Skin of body (tissue), 1 donor: ENCODE measurements at regions not wholly inside any gene's neighbourhood (a gene's known extent, or its start where the extent isn't known, plus 50 kb on each side); places are given as distances from the start of the nearest gene placed in this dataset.

Experiments used
- DNase-seq: peaks from one replicate; lab custom pipeline; 2025; lab: John Stamatoyannopoulos, UW

GRCh38 chr12:30828686-30829085 is 73.9 kb upstream of the CAPRIN2 start:
- DNase-seq: no peak

GRCh38 chr12:30827101-30828066 is 72.6 kb upstream of the CAPRIN2 start:
- no peak for DNase-seq

- DNase-seq: no peak
Measured at GRCh38 chr12:30826276-30826675, 71.5 kb upstream of the CAPRIN2 start.

GRCh38 chr12:30825341-30825740 is 70.6 kb upstream of the CAPRIN2 start:
- DNase-seq: no peak

GRCh38 chr12:30824311-30824710 is 69.6 kb upstream of the CAPRIN2 start:
- DNase-seq: no peak

- DNase-seq: no peak
Measured at GRCh38 chr12:30823764-30824163, 69.0 kb upstream of the CAPRIN2 start.

- DNase-seq: peak; percentile 28
Measured at GRCh38 chr12:30823156-30823699, 68.5 kb upstream of the CAPRIN2 start.

GRCh38 chr12:30822385-30823155 is 67.8 kb upstream of the CAPRIN2 start:
- peak; percentile 68 for DNase-seq

- DNase-seq: no peak
Measured at GRCh38 chr12:30820406-30820946, 65.7 kb upstream of the CAPRIN2 start.

GRCh38 chr12:30818562-30818961 is 63.8 kb upstream of the CAPRIN2 start:
- no peak for DNase-seq

- DNase-seq: no peak
Measured at GRCh38 chr12:30816742-30817465, 62.2 kb upstream of the CAPRIN2 start.

- no peak for DNase-seq
Measured at GRCh38 chr12:30814295-30814655, 59.5 kb upstream of the CAPRIN2 start.

- DNase-seq: no peak
Measured at GRCh38 chr12:30813525-30814294, 59.0 kb upstream of the CAPRIN2 start.

GRCh38 chr12:30811966-30812365 is 57.2 kb upstream of the CAPRIN2 start:
- DNase-seq: no peak

GRCh38 chr12:30810918-30811317 is 56.2 kb upstream of the CAPRIN2 start:
- DNase-seq: no peak

GRCh38 chr12:30807695-30808034 is 52.9 kb upstream of the CAPRIN2 start:
- DNase-seq: no peak

GRCh38 chr12:30806989-30807694 is 52.4 kb upstream of the CAPRIN2 start:
- no peak for DNase-seq

- DNase-seq: no peak
Measured at GRCh38 chr12:30805959-30806358, 51.2 kb upstream of the CAPRIN2 start.
